GM12878 (cell line): ENCODE measurements at regions not wholly inside any gene's neighbourhood (a gene's known extent, or its start where the extent isn't known, plus 50 kb on each side); places are given as distances from the start of the nearest gene placed in this dataset.

Source experiments
- ATAC-seq: fragments of 200-7000 bp; cut with Tn5 transposase; 3 replicates; pipeline ENCODE4 v1.9.1; 2020; ENCODE audit warnings: mild to moderate bottlenecking, moderate library complexity
- BruUV-seq: library from RNA; stranded (reverse); fragments of 400-500 nt; replicated peaks from 2 replicates; lab custom pipeline; 2021; lab: Mats Ljungman, UMichigan
- CTCF ChIA-PET: fragments of 300-600 bp; sonication (Branson Sonifier 250); formaldehyde crosslinking; extraction: SDS; loops from one replicate; lab custom pipeline; 2021; ENCODE audit warnings: inconsistent platforms; lab: Yijun Ruan, JAX
- POLR2A ChIA-PET: fragments of 350-600 bp; formaldehyde crosslinking; extraction: SDS; loops from one replicate; lab custom pipeline; 2021; ENCODE audit warnings: inconsistent platforms; lab: Charles Lee
- RAD21 ChIA-PET: fragments of 300-600 bp; sonication (Branson Sonifier 250); formaldehyde crosslinking; loops from one replicate; lab custom pipeline; 2023; ENCODE audit warnings: antibody characterized with exemption; ENCODE audit not compliant: unreplicated experiment; lab: Charles Lee
- SMC1A ChIA-PET: fragments of 300-600 bp; sonication (Branson Sonifier 250); formaldehyde crosslinking; loops from one replicate; lab custom pipeline; 2023; ENCODE audit not compliant: unreplicated experiment, uncharacterized antibody; lab: Charles Lee
- DNase-seq: peaks from one replicate; pipeline ENCODE4 v3.0.0-alpha.2; 2011; ENCODE audit warnings: low read depth, low spot score
- FAIRE-seq: peaks from 3 replicates; lab custom pipeline; 2011; peaks lifted over from hg19 to GRCh38; lab: Jason Lieb, UNC
- H2AFZ ChIP-seq: 2 replicates; pipeline ENCODE4 v1.6.0; 2011; ENCODE audit warnings: low read depth, low read length, control low read depth; ENCODE audit not compliant: control insufficient read depth
- H3K27ac ChIP-seq: 2 replicates; pipeline ENCODE4 v1.5.1; 2011; ENCODE audit warnings: control low read depth; ENCODE audit not compliant: control insufficient read depth, insufficient read depth
- H3K27me3 ChIP-seq, 2 experiments: replicated peaks in 1 of 2; 2 replicates each; pipeline versions ENCODE4 v1.6.0 to v1.6.1; 2011; ENCODE audit warnings: low read length in 1 of 2; ENCODE audit not compliant: control insufficient read depth in 2 of 2, insufficient read depth in 2 of 2
- H3K36me3 ChIP-seq, 2 experiments: 2 replicates each; pipeline ENCODE4 v1.5.1; 2011; ENCODE audit warnings: low read length in 1 of 2; ENCODE audit not compliant: control insufficient read depth in 2 of 2, insufficient read depth in 2 of 2
- H3K4me1 ChIP-seq: 2 replicates; pipeline ENCODE4 v1.6.1; 2011; ENCODE audit warnings: mild to moderate bottlenecking, low read length, moderate library complexity, mixed read lengths; ENCODE audit not compliant: control insufficient read depth, insufficient read depth
- H3K4me2 ChIP-seq: 2 replicates; pipeline ENCODE4 v1.6.0; 2011; ENCODE audit warnings: control low read depth; ENCODE audit not compliant: control insufficient read depth, insufficient read depth
- H3K4me3 ChIP-seq: fragments of 200-600 bp; sonication (generic); 2 replicates; pipeline ENCODE4 v1.5.1; 2016
- H3K79me2 ChIP-seq: 2 replicates; pipeline ENCODE4 v1.6.0; 2011; ENCODE audit warnings: low read length; ENCODE audit not compliant: control insufficient read depth, insufficient read depth
- H3K9ac ChIP-seq: 2 replicates; pipeline ENCODE4 v1.8.0; 2011; ENCODE audit warnings: low read length, control low read depth, mixed read lengths; ENCODE audit not compliant: control insufficient read depth, insufficient read depth
- H3K9me3 ChIP-seq: replicated peaks from 3 replicates; pipeline ENCODE4 v1.5.1; 2011; ENCODE audit warnings: mild to moderate bottlenecking, low read length; ENCODE audit not compliant: control insufficient read depth, insufficient read depth
- H4K20me1 ChIP-seq: 2 replicates; pipeline ENCODE4 v1.6.0; 2011; ENCODE audit not compliant: control insufficient read depth, insufficient read depth
- ATF7 ChIP-seq: fragments of 450-650 bp; IDR thresholded peaks from 2 replicates; pipeline ENCODE4 v1.6.1; 2016; ENCODE audit warnings: low read depth, mild to moderate bottlenecking
- CTCF ChIP-seq, 3 experiments: IDR thresholded peaks in 2 of 3; conservative IDR thresholded peaks in 1 of 3; 2 replicates each; pipeline ENCODE4 v1.5.1; 2011; ENCODE audit warnings: low read depth in 3 of 3, low read length in 3 of 3, mild to moderate bottlenecking in 3 of 3, control low read depth in 2 of 3, moderate library complexity in 2 of 3, inconsistent platforms in 1 of 3, mixed read lengths in 1 of 3; ENCODE audit not compliant: control insufficient read depth in 2 of 3, insufficient read depth in 1 of 3; ENCODE audit errors: extremely low read depth in 1 of 3
- DPF2 ChIP-seq: fragments of 450-650 bp; IDR thresholded peaks from 2 replicates; pipeline ENCODE4 v1.6.1; 2017; ENCODE audit warnings: mild to moderate bottlenecking
- HCFC1 ChIP-seq: fragments of 150-350 bp; IDR thresholded peaks from 2 replicates; pipeline ENCODE4 v1.6.1; 2014; ENCODE audit warnings: low read length
- MLLT1 ChIP-seq: fragments of 450-650 bp; IDR thresholded peaks from 2 replicates; pipeline ENCODE4 v1.6.1; 2016; ENCODE audit warnings: mild to moderate bottlenecking
- MTA2 ChIP-seq: fragments of 450-650 bp; IDR thresholded peaks from 2 replicates; pipeline ENCODE4 v1.6.1; 2016; ENCODE audit warnings: low read depth, mild to moderate bottlenecking, moderate library complexity
- NBN ChIP-seq: fragments of 450-650 bp; IDR thresholded peaks from 2 replicates; pipeline ENCODE4 v1.6.1; 2016
- POLR2AphosphoS2 ChIP-seq: IDR thresholded peaks from 2 replicates; pipeline ENCODE4 v1.6.1; 2011; ENCODE audit warnings: low read depth, mild to moderate bottlenecking, low read length, improper control_type of control experiment, moderate library complexity
- RAD21 ChIP-seq: IDR thresholded peaks from 2 replicates; pipeline ENCODE4 v1.6.1; 2011; ENCODE audit warnings: mild to moderate bottlenecking, low read depth, low read length, moderate library complexity; ENCODE audit not compliant: insufficient read depth
- RELB ChIP-seq: fragments of 450-650 bp; IDR thresholded peaks from 2 replicates; pipeline ENCODE4 v1.6.1; 2017; ENCODE audit warnings: low read depth, mild to moderate bottlenecking, moderate library complexity
- STAT1 ChIP-seq: fragments of 450-650 bp; conservative IDR thresholded peaks from 2 replicates; pipeline ENCODE4 v1.6.1; 2014; ENCODE audit warnings: antibody characterized with exemption, mild to moderate bottlenecking
- WRNIP1 ChIP-seq: IDR thresholded peaks from 2 replicates; pipeline ENCODE4 v1.6.1; 2011; ENCODE audit warnings: low read depth, low read length, improper control_type of control experiment, borderline replicate concordance
- WGBS: methylation state at CpG from one replicate; pipeline ENCODE4 v1.1.6; 2016; ENCODE audit warnings: low lambda C conversion rate; ENCODE audit not compliant: insufficient replicate concordance, insufficient coverage; ENCODE audit errors: missing lambda C conversion rate; 5-methylcytosine and 5-hydroxymethylcytosine counted together
- in situ Hi-C: fragments of 300-500 bp; cut with MboI; formaldehyde crosslinking; loops from 9 replicates; pipeline ENCODE4 v1.14.3; 2018; ENCODE audit warnings: mixed read lengths
- intact Hi-C: fragments of 100-400 bp; cut with micrococcal nuclease; formaldehyde crosslinking; loops from one replicate; pipeline ENCODE4 v1.14.2; 2022; ENCODE audit not compliant: unreplicated experiment

GRCh38 chr2:146850746-146851145 lies 994.1 kb upstream of the ACVR2A start:
- Histone ChIP-seq H2AFZ (no peak overlapping the region), H3K36me3 (no peaks in the 10 kb centered on the region), H3K9ac (no peak overlapping the region), H4K20me1 (no peaks in the 10 kb centered on the region), H3K79me2 (no peaks in the 10 kb centered on the region), H3K4me3 (no peak overlapping the region), H3K27me3 (no peaks in the 10 kb centered on the region; a peak in 1 of 4 replicates), H3K9me3 (no peaks in the 10 kb centered on the region), H3K4me2 (no peak overlapping the region), H3K4me1 (no peaks in the 10 kb centered on the region), H3K27ac (no peak overlapping the region)
- DNase-seq (no peak), ATAC-seq (peak; percentile 33; the same call in 1 of the 3 replicates), FAIRE-seq (no peak)
- intact Hi-C loops: no loop called here
- TF ChIP-seq HCFC1 (no peak), STAT1 (no peak), MTA2 (no peak), POLR2AphosphoS2 (no peak), DPF2 (no peak), CTCF (IDR thresholded peaks at IDR 0.05 in 2 of 3, conservative IDR thresholded peaks at IDR 0.05 in 1 of 3; ENCODE audit: control insufficient read depth in 2 of 3, extremely low read depth in 1 of 3, insufficient read depth in 1 of 3, low read depth in 3 of 3, low read length in 3 of 3) (no peak), NBN (no peak), RAD21 (no peak), ATF7 (no peak), MLLT1 (no peak), WRNIP1 (no peak), RELB (no peak)
- ChIA-PET RAD21 (interaction anchor here (1.0 kb wide), 1 partner anchor 44 kb away, joined by 3 read pairs; no protein-coding TSS in a partner anchor), SMC1A (interaction anchor here (1.3 to 2.1 kb wide), 3 partner anchors 8 to 21 kb away, joined by 4 to 5 read pairs (median 4); no protein-coding TSS in a partner anchor), POLR2A (no interaction called here), CTCF (no interaction called here)
- BruUV-seq: no TSS peak
- in situ Hi-C loops: no loop called here
- WGBS: 0% methylated on average over 3 of the region's 3 CpGs
